DOHH2 (cell line): ENCODE measurements at regions not wholly inside any gene's neighbourhood (a gene's known extent, or its start where the extent isn't known, plus 50 kb on each side); places are given as distances from the start of the nearest gene placed in this dataset.

Source experiments
- H3F3A ChIP-seq: fragments of 200-600 bp; sonication (generic), shearing (Covaris generic); 2 replicates; pipeline ENCODE4 v1.6.0; 2016; ENCODE audit warnings: antibody characterized with exemption, mild to moderate bottlenecking; ENCODE audit not compliant: control insufficient read depth, insufficient read depth
- H3K27ac ChIP-seq: fragments of 200-600 bp; sonication (generic); 2 replicates; pipeline ENCODE4 v1.5.1; 2014; ENCODE audit warnings: low read depth, mild to moderate bottlenecking, low read length, moderate library complexity
- H3K27me3 ChIP-seq: fragments of 200-600 bp; sonication (generic); 2 replicates; pipeline ENCODE4 v1.6.1; 2014; ENCODE audit warnings: mild to moderate bottlenecking, low read length, mixed read lengths; ENCODE audit not compliant: control insufficient read depth
- H3K36me3 ChIP-seq: fragments of 200-600 bp; sonication (generic); 2 replicates; pipeline ENCODE4 v1.6.1; 2014; ENCODE audit warnings: mild to moderate bottlenecking, low read length, moderate library complexity, mixed read lengths; ENCODE audit not compliant: control insufficient read depth
- H3K4me1 ChIP-seq: fragments of 200-600 bp; sonication (generic); 2 replicates; pipeline ENCODE4 v1.6.1; 2014; ENCODE audit warnings: mild to moderate bottlenecking, low read length, mixed read lengths; ENCODE audit not compliant: control insufficient read depth
- H3K4me2 ChIP-seq: fragments of 200-600 bp; sonication (generic); 2 replicates; pipeline ENCODE4 v1.6.0; 2014; ENCODE audit warnings: mild to moderate bottlenecking, low read length, moderate library complexity
- H3K4me3 ChIP-seq: fragments of 200-600 bp; sonication (generic); 2 replicates; pipeline ENCODE4 v1.5.1; 2014; ENCODE audit warnings: mild to moderate bottlenecking, low read length, mixed read lengths
- H3K79me2 ChIP-seq: fragments of 200-600 bp; sonication (generic); 2 replicates; pipeline ENCODE4 v1.6.1; 2014; ENCODE audit warnings: mild to moderate bottlenecking, low read length, mixed read lengths; ENCODE audit not compliant: control insufficient read depth
- H3K9me2 ChIP-seq: fragments of 200-600 bp; sonication (generic); replicated peaks from 2 replicates; pipeline ENCODE4 v1.6.1; 2014; ENCODE audit warnings: mild to moderate bottlenecking, low read length, mixed read lengths; ENCODE audit not compliant: control insufficient read depth
- H3K9me3 ChIP-seq: fragments of 200-600 bp; sonication (generic); 2 replicates; pipeline ENCODE4 v1.6.1; 2014; ENCODE audit warnings: antibody characterized with exemption, low read length, mixed read lengths; ENCODE audit not compliant: control insufficient read depth, insufficient read depth
- H4K20me1 ChIP-seq: fragments of 200-600 bp; sonication (generic); 2 replicates; pipeline ENCODE4 v1.6.0; 2014; ENCODE audit warnings: low read depth, mild to moderate bottlenecking, antibody characterized with exemption, low read length, moderate library complexity; ENCODE audit not compliant: control insufficient read depth, insufficient read depth
- EZH2phosphoT487 ChIP-seq: fragments of 200-600 bp; sonication (generic); IDR thresholded peaks from 2 replicates; pipeline ENCODE4 v1.6.1; 2017; ENCODE audit warnings: borderline replicate concordance, mild to moderate bottlenecking, antibody characterized with exemption, low read length, moderate library complexity, mixed read lengths
- TF ChIP-seq, protein P1 (sequence below): fragments of 200-600 bp; sonication (generic); IDR thresholded peaks from one replicate; pipeline ENCODE4 v1.5.1; 2014; ENCODE audit warnings: antibody characterized with exemption, mild to moderate bottlenecking, low read depth, low read length; ENCODE audit not compliant: poor library complexity, severe bottlenecking

DNA sequence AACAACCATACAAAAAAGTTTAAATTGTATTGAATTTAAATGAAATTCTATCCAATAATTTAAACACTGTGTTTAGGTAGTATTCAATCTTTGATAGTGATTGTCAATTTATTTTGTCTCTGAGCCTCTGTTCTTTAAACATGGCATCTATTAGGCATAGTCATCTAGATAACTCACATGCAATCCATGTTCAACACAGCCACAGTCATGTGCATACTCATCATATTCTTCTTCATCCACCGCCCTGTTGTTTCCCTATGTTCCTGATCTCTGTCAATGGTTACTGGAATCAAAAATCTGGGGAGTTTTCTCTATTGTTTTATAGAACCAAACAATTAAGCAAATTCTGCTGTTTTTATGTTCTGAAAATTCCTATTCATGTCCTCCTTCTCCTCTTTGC is 521.1 kb upstream of the DAB2 start:
- Histone ChIP-seq H3K79me2 (no peaks in the 10 kb centered on the region), H3K9me3 (no peaks in the 10 kb centered on the region), H3F3A (no peaks in the 10 kb centered on the region), H3K4me2 (no peak overlapping the region), H3K4me3 (no peak overlapping the region), H3K27ac (no peak overlapping the region), H3K36me3 (no peaks in the 10 kb centered on the region), H3K27me3 (no peaks in the 10 kb centered on the region), H3K9me2 (no peaks in the 10 kb centered on the region), H3K4me1 (no peaks in the 10 kb centered on the region), H4K20me1 (no peaks in the 10 kb centered on the region)
- no peak for TF ChIP-seq EZH2phosphoT487
- TF ChIP-seq, protein P1, sequence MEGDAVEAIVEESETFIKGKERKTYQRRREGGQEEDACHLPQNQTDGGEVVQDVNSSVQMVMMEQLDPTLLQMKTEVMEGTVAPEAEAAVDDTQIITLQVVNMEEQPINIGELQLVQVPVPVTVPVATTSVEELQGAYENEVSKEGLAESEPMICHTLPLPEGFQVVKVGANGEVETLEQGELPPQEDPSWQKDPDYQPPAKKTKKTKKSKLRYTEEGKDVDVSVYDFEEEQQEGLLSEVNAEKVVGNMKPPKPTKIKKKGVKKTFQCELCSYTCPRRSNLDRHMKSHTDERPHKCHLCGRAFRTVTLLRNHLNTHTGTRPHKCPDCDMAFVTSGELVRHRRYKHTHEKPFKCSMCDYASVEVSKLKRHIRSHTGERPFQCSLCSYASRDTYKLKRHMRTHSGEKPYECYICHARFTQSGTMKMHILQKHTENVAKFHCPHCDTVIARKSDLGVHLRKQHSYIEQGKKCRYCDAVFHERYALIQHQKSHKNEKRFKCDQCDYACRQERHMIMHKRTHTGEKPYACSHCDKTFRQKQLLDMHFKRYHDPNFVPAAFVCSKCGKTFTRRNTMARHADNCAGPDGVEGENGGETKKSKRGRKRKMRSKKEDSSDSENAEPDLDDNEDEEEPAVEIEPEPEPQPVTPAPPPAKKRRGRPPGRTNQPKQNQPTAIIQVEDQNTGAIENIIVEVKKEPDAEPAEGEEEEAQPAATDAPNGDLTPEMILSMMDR: no peak

DNA sequence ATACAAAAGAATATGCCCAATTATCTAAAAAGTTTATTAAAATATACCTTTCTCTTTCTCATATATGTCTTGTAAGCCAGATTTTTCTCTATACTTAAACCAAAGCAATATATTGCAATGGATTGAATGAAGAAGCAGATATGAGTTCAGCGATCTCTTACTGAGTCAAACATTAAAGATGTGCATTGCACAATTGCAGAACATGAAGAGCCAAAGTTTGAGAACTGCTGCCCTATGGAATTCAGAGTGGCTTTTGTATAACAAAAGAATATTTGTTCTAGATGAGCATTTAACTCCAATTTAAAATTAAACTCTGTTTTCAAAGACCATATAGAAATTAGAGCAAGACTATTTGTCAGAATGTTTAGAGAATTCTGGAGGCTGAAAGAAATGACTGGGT is 519.0 kb upstream of the DAB2 start:
- no peaks in the 10 kb centered on the region for H3K9me2 ChIP-seq
- H3K36me3 ChIP-seq: no peaks in the 10 kb centered on the region
- H3K9me3 ChIP-seq: no peaks in the 10 kb centered on the region
- TF ChIP-seq, protein P1: no peak
- no peak for TF ChIP-seq EZH2phosphoT487
- no peaks in the 10 kb centered on the region for H3K79me2 ChIP-seq
- H4K20me1 ChIP-seq: no peaks in the 10 kb centered on the region
- no peak overlapping the region for H3K4me2 ChIP-seq
- H3F3A ChIP-seq: no peaks in the 10 kb centered on the region
- no peak overlapping the region for H3K4me3 ChIP-seq
- no peaks in the 10 kb centered on the region for H3K27me3 ChIP-seq
- H3K27ac ChIP-seq: no peak overlapping the region
- H3K4me1 ChIP-seq: no peaks in the 10 kb centered on the region

DNA sequence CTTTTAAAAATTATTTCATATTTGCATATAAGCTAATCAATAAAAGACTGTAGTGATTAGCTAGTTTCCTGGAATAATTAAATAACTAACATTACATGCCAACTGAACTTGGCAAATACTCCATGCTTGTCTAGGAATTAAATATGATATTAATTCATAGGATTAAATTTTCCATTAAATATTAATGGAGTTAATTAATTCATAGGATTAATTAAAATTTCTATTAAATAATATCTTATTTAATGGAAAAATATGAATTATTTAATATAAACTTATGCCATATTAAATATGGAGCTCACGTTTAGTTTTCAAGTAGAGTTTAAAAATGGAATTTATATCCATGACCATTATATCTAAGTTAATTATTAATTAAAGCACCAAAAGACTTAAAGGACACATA is 517.8 kb upstream of the DAB2 start:
- Histone ChIP-seq H3K4me1 (no peaks in the 10 kb centered on the region), H3F3A (no peaks in the 10 kb centered on the region), H3K36me3 (no peaks in the 10 kb centered on the region), H3K27me3 (no peaks in the 10 kb centered on the region), H3K4me3 (no peak overlapping the region), H3K27ac (no peak overlapping the region), H3K9me2 (no peaks in the 10 kb centered on the region), H3K79me2 (no peaks in the 10 kb centered on the region), H3K4me2 (no peak overlapping the region), H4K20me1 (no peaks in the 10 kb centered on the region), H3K9me3 (no peaks in the 10 kb centered on the region)
- TF ChIP-seq, protein P1: no peak
- TF ChIP-seq EZH2phosphoT487: no peak

DNA sequence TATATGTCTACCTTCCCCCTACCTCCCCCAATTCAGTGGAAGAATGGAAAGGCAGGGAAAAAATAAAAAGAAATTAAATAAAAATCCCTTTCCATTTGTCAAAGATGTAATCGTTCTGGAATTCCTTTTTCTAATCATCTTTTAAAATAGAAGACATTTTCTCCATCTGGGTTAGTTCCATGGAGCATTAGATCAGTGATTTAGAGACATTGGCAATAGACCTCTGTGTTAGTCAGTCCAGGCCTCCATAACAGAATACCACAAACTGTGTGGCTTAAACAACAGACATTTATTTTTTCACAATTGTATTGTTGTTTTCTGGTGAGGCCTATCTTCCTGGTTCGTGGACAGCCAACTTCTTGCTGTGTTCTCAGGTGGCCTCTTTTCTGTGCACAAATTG is 516.6 kb upstream of the DAB2 start:
- Histone ChIP-seq H3K27me3 (no peaks in the 10 kb centered on the region), H3F3A (no peaks in the 10 kb centered on the region), H4K20me1 (no peaks in the 10 kb centered on the region), H3K36me3 (no peaks in the 10 kb centered on the region), H3K9me2 (no peaks in the 10 kb centered on the region), H3K27ac (no peak overlapping the region), H3K9me3 (no peaks in the 10 kb centered on the region), H3K4me2 (no peak overlapping the region), H3K4me1 (no peaks in the 10 kb centered on the region), H3K4me3 (no peak overlapping the region), H3K79me2 (no peaks in the 10 kb centered on the region)
- TF ChIP-seq EZH2phosphoT487: no peak
- TF ChIP-seq, protein P1: no peak
